PC-9 (cell line): ENCODE measurements at regions not wholly inside any gene's neighbourhood (a gene's known extent, or its start where the extent isn't known, plus 50 kb on each side); places are given as distances from the start of the nearest gene placed in this dataset.

ENCODE experiments used
- BruUV-seq: library from RNA; stranded (reverse); fragments of 400-500 nt; replicated peaks from 2 replicates; lab custom pipeline; 2021; lab: Mats Ljungman, UMichigan
- CTCF ChIA-PET: fragments of 300-600 bp; sonication (Branson Sonifier 250); formaldehyde crosslinking; loops from one replicate; lab custom pipeline; 2022; ENCODE audit warnings: antibody characterized with exemption; lab: Charles Lee
- POLR2A ChIA-PET: fragments of 300-600 bp; sonication (Branson Sonifier 250); formaldehyde crosslinking; loops from one replicate; lab custom pipeline; 2022; ENCODE audit warnings: antibody characterized with exemption; ENCODE audit not compliant: unreplicated experiment; lab: Charles Lee
- DNase-seq, 2 experiments: peaks; one replicate each; pipeline versions ENCODE4 v3.0.0 to v3.0.0-alpha.2; 2015 to 2022; ENCODE audit warnings: mixed read lengths in 1 of 2
- H2AFZ ChIP-seq: fragments of 200-600 bp; sonication (generic); 2 replicates; pipeline ENCODE4 v1.8.1; 2017; ENCODE audit warnings: antibody characterized with exemption
- H3F3A ChIP-seq: fragments of 200-600 bp; sonication (generic); 2 replicates; pipeline ENCODE4 v1.8.1; 2017; ENCODE audit warnings: antibody characterized with exemption, mild to moderate bottlenecking, low read depth; ENCODE audit not compliant: insufficient read depth
- H3K27ac ChIP-seq: fragments of 200-600 bp; sonication (generic); 2 replicates; pipeline ENCODE4 v1.6.1; 2016; ENCODE audit warnings: mixed run types
- H3K27me3 ChIP-seq: fragments of 200-600 bp; sonication (generic); 2 replicates; pipeline ENCODE4 v1.6.1; 2016; ENCODE audit warnings: low read depth, mixed run types; ENCODE audit not compliant: insufficient read depth
- H3K36me3 ChIP-seq: fragments of 200-600 bp; sonication (generic); 2 replicates; pipeline ENCODE4 v1.6.1; 2016; ENCODE audit warnings: low read depth, mixed run types
- H3K4me1 ChIP-seq: fragments of 200-600 bp; sonication (generic); replicated peaks from 2 replicates; pipeline ENCODE4 v1.6.1; 2016; ENCODE audit warnings: mixed run types; ENCODE audit not compliant: insufficient read depth
- H3K4me2 ChIP-seq: fragments of 200-600 bp; sonication (generic); 2 replicates; pipeline ENCODE4 v1.6.1; 2017; ENCODE audit warnings: mixed run types
- H3K4me3 ChIP-seq: fragments of 200-600 bp; sonication (generic); 2 replicates; pipeline ENCODE4 v1.6.1; 2016; ENCODE audit warnings: mixed run types
- H3K79me2 ChIP-seq: fragments of 200-600 bp; sonication (generic); 2 replicates; pipeline ENCODE4 v1.6.1; 2017; ENCODE audit warnings: low read depth, mixed run types
- H3K9me2 ChIP-seq: fragments of 200-600 bp; sonication (generic); 2 replicates; pipeline ENCODE4 v1.8.1; 2017; ENCODE audit warnings: mild to moderate bottlenecking; ENCODE audit not compliant: insufficient read depth
- H3K9me3 ChIP-seq: fragments of 200-600 bp; sonication (generic); 2 replicates; pipeline ENCODE4 v1.8.1; 2016; ENCODE audit warnings: low read depth; ENCODE audit not compliant: insufficient read depth
- H4K20me1 ChIP-seq: fragments of 200-600 bp; sonication (generic); 2 replicates; pipeline ENCODE4 v1.8.1; 2017; ENCODE audit not compliant: insufficient read depth
- CTCF ChIP-seq: fragments of 200-600 bp; sonication (generic); conservative IDR thresholded peaks from 2 replicates; pipeline ENCODE4 v1.6.1; 2017; ENCODE audit warnings: mixed run types, antibody characterized with exemption, mild to moderate bottlenecking, moderate library complexity
- EZH2 ChIP-seq: fragments of 200-600 bp; sonication (generic); IDR thresholded peaks from 2 replicates; pipeline ENCODE4 v1.8.0; 2017; ENCODE audit warnings: antibody characterized with exemption, low read depth
- intact Hi-C: fragments of 100-400 bp; cut with micrococcal nuclease; formaldehyde crosslinking; loops from one replicate; pipeline ENCODE4 v1.10.0; 2022; ENCODE audit not compliant: unreplicated experiment

GRCh38 chr4:31422006-31422405, 701.8 kb downstream of the PCDH7 start:
- intact Hi-C loops, result no loop called here

DNA sequence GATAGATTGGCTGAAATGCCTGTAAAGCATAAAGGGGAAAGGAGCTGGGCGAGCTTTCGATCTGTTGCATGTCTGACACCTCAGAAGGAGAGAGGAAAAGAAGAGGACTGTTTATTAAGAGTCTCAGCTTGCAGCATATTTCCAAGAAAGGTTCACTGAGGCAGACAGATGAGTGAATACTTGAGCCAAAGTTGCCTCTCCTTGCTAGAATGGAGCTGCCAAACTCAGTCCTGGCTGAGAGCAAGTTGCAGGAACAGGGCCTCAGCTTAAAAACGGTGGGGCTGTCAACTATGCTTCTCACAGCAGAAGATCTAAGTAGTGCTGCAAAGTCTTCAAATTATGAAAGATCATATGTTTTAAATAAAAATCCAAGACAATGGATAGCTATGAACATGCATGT, 707.5 kb downstream of the PCDH7 start:
- no peak overlapping the region for H3K4me2 ChIP-seq
- H3K36me3 ChIP-seq, result no peaks in the 10 kb centered on the region
- no peak for DNase-seq
- no peaks in the 10 kb centered on the region for H3F3A ChIP-seq
- H3K4me1 ChIP-seq, result no peaks in the 10 kb centered on the region
- no peak overlapping the region for H3K4me3 ChIP-seq
- BruUV-seq, result no TSS peak
- no peak overlapping the region for H3K27ac ChIP-seq
- intact Hi-C loops, result no loop called here
- no peaks in the 10 kb centered on the region for H3K9me2 ChIP-seq
- H3K27me3 ChIP-seq, result no peaks in the 10 kb centered on the region
- H2AFZ ChIP-seq, result peak overlapping the region; percentile 37; the same call in 1 of the 2 replicates
- TF ChIP-seq EZH2 (no peak), CTCF (no peak)
- H3K9me3 ChIP-seq, result no peaks in the 10 kb centered on the region
- POLR2A ChIA-PET, result no interaction called here
- CTCF ChIA-PET, result no interaction called here
- H4K20me1 ChIP-seq, result no peaks in the 10 kb centered on the region
- no peaks in the 10 kb centered on the region for H3K79me2 ChIP-seq

More at GRCh38 chr4:31422006-31422405, 701.8 kb downstream of the PCDH7 start:
- Histone ChIP-seq H4K20me1 (no peaks in the 10 kb centered on the region), H3K79me2 (no peaks in the 10 kb centered on the region), H3K36me3 (no peaks in the 10 kb centered on the region), H3K27ac (no peak overlapping the region), H3K27me3 (no peaks in the 10 kb centered on the region), H3F3A (no peaks in the 10 kb centered on the region), H3K4me2 (no peak overlapping the region), H3K9me3 (no peaks in the 10 kb centered on the region), H3K4me1 (no peaks in the 10 kb centered on the region), H2AFZ (no peak overlapping the region), H3K4me3 (no peak overlapping the region), H3K9me2 (no peaks in the 10 kb centered on the region)
- TF ChIP-seq CTCF, result no peak
- no peak for TF ChIP-seq EZH2
- ChIA-PET CTCF (no interaction called here), POLR2A (no interaction called here)
- BruUV-seq, result no TSS peak
- no peak for DNase-seq

DNA sequence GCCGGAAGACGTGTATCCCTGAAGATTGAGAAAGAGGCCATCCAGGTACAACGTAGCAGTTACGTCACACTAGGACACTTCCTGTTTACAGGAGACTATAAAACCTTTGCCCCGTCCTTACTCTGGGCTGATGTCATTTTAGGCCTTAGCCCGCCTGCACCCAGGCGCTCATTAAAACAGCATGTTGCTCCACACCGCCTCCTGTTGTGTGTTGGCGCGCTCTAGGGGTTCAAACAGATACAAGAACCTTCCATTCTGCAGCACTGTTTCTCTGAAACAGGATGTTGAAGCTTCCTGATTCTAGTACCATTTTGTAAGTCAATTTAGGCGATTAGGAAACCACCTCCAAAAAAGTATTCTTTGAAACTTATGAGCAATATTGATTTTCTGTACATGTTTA, 722.1 kb downstream of the PCDH7 start:
- H3K4me2 ChIP-seq, result no peak overlapping the region
- BruUV-seq, result no TSS peak
- H3K4me3 ChIP-seq, result no peak overlapping the region
- intact Hi-C loops, result no loop called here
- POLR2A ChIA-PET, result no interaction called here
- H2AFZ ChIP-seq, result no peak overlapping the region
- TF ChIP-seq CTCF (no peak), EZH2 (no peak)
- no peaks in the 10 kb centered on the region for H3K9me3 ChIP-seq
- no peaks in the 10 kb centered on the region for H3K4me1 ChIP-seq
- CTCF ChIA-PET, result interaction anchor here (0.7 kb wide), 1 partner anchor 91 kb away, joined by 3 read pairs; no protein-coding TSS in a partner anchor
- no peaks in the 10 kb centered on the region for H3K79me2 ChIP-seq
- no peaks in the 10 kb centered on the region for H3K9me2 ChIP-seq
- no peak overlapping the region for H3K27ac ChIP-seq
- H3K27me3 ChIP-seq, result no peaks in the 10 kb centered on the region
- no peak for DNase-seq
- no peaks in the 10 kb centered on the region for H3K36me3 ChIP-seq
- no peaks in the 10 kb centered on the region for H4K20me1 ChIP-seq
- H3F3A ChIP-seq, result no peaks in the 10 kb centered on the region
